A204.1 (cell line): ENCODE measurements at regions not wholly inside any gene's neighbourhood (a gene's known extent, or its start where the extent isn't known, plus 50 kb on each side); places are given as distances from the start of the nearest gene placed in this dataset.

Source experiments
- FAIRE-seq: peaks from 2 replicates; lab custom pipeline; 2012; peaks lifted over from hg19 to GRCh38; lab: Jason Lieb, UNC

GRCh38 chr10:59553162-59553900 lies 156.3 kb downstream of the SLC16A9 start:
- no peak for FAIRE-seq

DNA sequence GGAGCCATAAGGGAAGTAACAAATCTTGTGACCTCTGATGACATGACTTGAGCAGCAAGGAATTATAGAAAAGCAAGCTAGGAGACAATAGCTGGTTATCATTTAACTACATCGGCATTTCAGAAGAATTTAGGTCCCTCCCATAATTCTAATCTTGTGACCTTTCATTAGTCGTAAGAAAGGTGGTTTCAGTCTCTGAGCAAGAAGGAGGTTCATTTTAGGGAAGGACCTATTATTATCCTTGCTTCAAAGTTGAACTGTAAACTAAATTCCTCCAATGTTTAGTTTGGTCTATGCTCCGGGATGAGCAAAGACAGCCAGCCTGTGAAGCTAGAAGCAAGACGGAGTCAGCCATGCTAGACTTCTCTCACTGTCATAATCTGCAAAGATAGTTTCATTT lies 159.6 kb downstream of the SLC16A9 start:
- no peak for FAIRE-seq

- FAIRE-seq, result no peak
Measured at GRCh38 chr10:59538623-59539022, 171.0 kb downstream of the SLC16A9 start.

GRCh38 chr10:59537501-59537900 lies 172.1 kb downstream of the SLC16A9 start:
- no peak for FAIRE-seq

GRCh38 chr10:59536167-59537014 lies 173.3 kb downstream of the SLC16A9 start:
- no peak for FAIRE-seq

DNA sequence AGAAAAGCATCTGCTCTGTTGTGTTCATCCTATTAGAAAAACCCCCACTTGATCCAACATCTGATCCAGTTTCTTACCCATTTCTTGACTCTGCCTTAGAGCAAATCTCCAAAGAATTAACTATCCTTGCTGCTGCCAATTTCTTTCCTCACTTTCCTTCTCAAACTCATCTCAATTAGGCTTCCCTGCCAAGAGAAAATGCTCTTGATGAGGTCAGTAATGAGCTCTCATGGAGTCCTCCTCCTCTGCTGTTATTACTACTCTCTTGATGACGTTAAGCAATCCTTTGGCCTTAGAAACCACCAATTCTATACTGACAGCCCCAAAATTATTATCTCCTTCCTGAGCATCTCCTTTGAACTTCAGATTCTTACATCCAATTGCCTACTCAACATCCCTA lies 162.0 kb upstream of the FAM13C start:
- no peak for FAIRE-seq

DNA sequence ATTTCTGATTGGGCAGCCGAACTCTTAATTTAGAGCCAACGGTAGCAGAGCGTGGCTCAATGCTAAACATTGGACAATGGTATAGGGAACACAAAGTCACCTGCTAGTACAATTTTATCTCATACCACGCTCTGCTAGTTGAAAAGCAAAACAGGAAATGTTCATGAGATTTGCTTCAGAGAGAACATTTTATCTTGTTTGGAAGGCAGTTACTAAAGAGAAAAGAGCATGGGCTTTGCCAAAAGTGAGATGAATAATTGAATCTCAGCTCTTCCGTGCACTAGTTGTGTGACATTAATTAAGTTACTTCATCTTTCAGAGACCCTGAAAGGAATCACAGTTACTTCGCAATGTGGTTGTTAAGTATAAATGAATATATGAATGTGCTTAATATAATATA lies 161.5 kb upstream of the FAM13C start:
- no peak for FAIRE-seq

DNA sequence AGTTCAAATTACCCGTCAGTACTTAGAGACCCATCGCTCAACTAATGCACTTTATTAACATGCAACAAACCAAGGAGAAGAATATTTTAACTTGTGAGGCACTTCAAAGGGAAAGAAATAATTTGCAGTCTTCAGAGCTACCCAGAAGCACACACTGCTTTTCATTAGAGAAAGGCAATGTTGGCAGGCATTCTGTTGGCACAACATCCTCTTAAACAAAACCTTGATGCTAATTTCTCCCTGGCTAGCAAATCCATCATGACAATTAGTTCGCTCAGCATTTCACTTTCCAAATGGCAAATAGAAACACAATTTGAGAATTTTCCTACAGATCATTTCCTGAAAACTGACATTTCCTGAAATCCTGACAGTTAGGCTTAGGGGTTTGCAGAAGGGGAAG lies 155.6 kb upstream of the FAM13C start:
- no peak for FAIRE-seq

DNA sequence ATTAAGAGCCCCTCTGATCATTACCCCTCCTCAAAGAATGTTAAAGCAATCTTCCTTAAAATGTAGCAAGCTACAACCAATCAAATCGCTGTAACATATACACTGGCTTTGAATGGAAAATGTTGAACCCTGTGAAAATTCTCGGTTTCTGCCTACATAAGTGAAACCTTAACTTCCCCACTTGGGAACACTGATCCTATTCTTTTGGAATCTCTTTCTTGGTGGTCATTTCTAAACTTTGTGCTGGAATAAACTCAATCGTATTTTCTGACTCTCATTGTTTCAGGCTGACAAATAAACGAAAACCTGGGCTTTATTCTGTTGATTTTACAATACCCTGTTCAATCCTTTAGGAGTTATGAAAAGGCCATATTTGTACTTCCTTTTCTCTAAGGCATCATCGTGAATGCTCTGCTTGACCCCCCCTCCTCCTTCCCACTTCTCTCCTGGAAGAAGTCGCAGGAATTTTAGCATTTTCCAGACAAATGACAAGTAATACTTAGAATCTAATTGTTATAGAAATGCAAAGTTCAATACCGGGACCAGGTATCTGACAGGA lies 155.1 kb upstream of the FAM13C start:
- FAIRE-seq, result no peak

DNA sequence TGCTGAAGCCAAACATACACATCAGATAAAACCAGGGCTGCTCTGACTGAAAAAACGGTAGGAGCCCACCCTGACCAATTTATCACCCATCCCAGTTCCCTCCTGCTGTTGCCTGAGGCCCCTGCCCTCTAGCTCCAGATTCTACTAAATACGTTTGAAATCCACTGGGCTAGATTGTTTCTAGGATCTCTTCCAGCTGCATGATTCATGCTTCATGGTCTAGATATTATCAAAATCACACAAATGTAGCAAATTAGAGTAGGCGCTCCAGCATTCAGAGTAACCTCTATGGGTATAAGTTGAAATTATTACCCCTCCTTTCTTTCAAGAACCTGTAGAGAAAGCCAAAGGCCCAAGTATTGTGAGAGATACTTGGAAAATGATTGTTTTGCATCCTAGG lies 151.2 kb upstream of the FAM13C start:
- no peak for FAIRE-seq

GRCh38 chr10:59512951-59513350 lies 150.6 kb upstream of the FAM13C start:
- FAIRE-seq, result no peak

GRCh38 chr10:59508956-59509355 lies 146.6 kb upstream of the FAM13C start:
- FAIRE-seq, result no peak

DNA sequence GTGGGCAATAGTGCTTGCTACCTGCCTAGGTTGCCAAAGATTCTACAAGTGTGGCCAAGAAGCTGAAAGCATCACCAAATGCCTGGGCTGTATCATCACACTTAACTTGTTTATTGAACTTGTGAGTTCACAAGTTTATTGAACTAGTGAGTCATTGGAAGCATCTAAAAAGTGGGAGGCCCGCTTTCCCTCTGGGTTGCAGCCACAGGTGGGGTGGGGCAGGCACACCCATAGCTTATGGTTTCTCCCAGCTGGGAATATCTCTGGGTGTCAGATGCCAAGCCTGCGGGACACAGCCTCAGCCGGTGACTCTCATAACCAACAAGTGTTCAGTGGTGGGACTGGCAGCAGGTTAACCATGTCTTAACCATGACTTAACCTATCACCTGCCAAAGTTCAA lies 145.9 kb upstream of the FAM13C start:
- FAIRE-seq, result no peak

DNA sequence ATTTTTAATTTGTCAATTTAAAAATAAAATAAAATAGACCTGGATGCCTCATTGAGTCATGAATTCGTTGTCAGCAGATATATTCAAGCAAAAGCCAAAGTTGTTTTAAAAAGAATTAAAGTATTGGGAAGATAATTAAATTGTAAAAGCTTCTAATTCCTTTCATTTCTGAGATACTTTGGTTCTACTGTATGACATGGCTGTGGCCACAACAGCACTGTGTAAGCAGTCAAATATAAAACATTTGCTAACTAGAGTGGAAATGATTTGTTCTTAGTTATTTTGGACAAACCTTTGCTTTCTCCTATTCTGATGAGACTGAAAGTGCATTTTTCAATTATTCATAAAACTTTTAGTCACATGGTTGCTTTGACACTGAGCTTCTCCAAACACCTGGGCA lies 143.6 kb upstream of the FAM13C start:
- FAIRE-seq, result peak; percentile 23

DNA sequence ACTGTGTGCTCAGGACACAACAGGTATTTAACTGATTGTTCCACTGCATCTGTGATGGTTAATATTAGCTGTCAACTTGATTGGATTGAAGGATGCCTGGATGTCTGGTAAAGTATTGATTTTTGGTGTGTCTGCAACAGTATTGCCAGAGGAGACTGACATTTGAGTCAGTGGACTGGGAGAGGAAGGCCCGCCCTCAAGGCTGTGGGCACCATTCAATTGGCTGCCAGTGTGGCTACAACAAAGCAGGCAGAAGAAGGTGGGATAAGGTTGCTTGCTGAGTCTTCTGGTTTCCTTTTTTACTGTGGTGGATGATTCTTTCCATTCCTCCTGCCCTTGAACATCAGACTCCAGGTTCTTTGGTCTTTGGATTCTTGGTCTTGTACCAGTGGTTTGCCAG lies 137.1 kb upstream of the FAM13C start:
- no peak for FAIRE-seq

DNA sequence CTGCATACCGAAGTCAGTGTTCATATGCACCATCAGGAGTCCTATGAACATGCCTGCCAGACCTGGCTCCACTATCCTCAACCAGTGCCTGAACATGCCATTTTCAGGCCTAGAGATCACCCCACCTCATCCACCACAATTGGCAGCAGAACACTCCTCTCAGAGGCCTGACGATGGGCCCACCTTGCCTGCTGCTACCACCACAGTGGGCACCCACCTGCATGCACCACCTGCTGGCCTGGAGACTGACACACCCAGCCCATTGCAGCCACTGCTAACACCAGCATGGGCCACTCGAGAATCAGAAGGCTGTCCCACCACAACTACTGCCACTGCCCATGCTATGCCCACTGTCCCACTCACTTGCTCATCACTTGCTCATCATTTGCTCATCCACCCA lies 130.7 kb upstream of the FAM13C start:
- no peak for FAIRE-seq

DNA sequence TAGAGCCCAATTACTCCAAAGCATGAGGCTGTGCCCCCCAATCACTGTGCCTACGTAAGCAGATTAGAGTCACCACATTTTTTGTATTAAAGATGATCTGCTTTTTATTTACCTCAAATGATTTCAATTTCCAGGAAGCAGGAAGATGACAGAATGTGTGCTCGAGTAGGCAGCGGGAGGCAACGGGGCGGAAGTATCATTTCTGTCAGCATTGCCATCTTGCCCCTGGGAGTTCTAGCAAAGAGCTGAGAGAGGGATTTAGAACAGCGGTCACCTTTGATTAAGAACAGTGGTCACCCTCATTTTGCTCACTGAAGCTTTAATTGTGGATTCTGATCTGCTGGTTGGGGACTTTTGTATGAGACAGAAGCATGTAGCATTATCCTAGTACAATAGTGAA lies 117.1 kb upstream of the FAM13C start:
- FAIRE-seq, result no peak

DNA sequence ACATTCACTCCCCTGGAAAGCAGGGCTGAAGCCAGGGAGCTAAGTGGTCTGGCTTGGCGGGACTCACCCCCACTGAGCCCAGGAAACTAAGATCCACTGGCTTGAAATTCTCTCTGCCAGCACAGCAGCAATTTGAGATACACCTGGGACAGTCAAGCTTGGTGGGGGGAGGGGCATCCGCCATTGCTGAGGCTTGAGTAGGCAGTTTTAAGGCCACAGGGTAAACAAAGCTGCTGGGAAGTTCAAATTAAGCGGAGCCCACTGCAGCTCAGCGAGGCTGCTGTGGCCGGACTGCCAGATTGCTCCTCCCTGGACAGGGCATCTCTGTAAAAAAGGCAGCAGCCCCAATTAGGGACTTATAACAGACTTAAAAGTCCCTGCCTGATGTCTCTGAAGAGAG lies 108.2 kb upstream of the FAM13C start:
- FAIRE-seq, result no peak

- no peak for FAIRE-seq
Measured at GRCh38 chr10:59465088-59465487, 102.7 kb upstream of the FAM13C start.

DNA sequence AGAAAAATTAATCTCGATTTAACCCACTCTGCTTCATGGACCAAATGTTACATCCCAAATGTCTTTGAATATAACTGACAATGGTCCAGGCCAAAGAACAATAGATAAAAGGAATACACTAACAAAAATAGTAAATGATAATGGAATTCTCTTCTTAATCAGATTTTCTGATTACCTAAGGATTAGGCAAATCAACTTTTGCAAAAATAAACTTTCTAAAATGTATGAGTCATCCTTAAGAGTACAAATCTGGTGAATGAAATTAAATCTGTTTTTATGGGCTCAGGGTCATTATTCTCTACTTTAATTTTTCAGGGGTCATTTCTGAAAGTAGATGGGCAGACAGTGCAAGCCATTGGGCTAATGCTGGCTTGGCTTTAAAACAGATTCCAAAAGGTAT lies 102.1 kb upstream of the FAM13C start:
- FAIRE-seq, result no peak

DNA sequence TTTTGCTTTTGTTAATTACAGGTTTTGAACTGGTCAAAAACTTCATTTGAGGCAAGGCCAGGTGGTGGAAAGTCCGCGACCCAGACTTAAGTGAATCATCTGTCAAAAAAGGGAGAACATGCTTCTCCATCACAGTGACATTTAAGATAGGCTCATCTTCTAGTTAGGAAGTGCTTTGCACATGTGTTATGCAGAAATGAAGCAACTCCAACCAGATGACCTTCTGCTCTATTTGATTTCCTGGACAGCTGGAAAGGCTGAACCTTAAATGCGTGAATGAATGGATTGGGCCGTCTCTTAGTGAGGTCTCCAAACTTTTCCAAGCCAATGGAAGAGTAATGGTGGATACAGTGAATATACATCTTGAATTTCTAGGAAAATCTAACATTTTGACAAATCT lies 101.6 kb upstream of the FAM13C start:
- FAIRE-seq, result no peak

GRCh38 chr10:59460601-59461000 lies 98.3 kb upstream of the FAM13C start:
- no peak for FAIRE-seq

DNA sequence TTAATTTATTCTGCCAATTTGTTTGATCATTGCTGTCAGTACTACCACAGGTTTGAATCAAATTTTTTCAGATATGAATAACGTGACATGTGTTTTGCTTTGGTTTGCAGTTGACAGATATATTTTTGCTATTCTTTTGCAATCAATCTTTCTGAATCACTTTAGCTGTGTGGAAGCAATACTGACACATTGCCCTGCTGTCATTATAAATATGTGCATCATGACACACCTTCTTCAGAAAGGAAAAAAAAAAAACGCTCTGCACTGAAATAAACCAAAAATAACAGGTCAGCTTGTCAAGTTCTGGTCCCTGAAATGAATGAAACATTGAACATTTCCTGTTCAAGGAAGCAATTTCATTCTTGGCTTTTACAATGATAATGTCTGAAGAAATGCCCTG lies 93.8 kb upstream of the FAM13C start:
- no peak for FAIRE-seq
